ENCODE measurements at regions not wholly inside any gene's neighbourhood (a gene's known extent, or its start where the extent isn't known, plus 50 kb on each side); places are given as distances from the start of the nearest gene placed in this dataset.

DNA sequence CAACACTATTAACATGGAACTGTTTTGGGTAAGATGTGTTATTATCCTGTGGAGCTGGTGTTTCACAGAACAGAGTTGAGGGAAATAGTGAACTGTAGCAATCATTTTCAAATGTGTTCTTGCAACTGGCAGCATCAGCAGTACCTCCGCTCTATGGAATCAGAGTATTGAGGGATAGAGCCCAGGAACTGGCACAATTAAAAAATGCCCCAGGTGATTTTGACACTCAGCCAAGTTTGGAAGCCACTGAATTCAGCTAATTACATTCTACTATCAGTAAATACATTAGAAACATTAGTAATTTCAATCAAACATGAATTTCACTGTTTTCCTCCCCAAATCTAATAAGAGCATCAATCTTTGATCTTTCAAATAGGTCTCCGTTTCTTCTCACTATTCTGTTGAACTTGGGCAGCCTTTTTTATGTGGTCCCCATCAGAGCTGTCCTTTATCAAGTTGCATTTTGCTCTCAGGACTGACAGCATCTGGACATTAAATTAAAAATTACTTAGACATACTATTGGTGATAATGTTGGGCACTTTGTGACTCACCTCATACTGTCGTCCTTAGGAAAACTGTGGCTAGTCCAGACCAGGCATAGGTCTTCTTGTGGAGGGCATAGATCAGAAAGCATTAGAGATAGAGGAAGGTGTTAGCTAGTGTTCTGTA is 251.5 kb downstream of the DHX35 start:
- no peak for DNase-seq (ENCODE audit: low read depth)

- DNase-seq (ENCODE audit: low read depth): no peak
Measured at GRCh38 chr20:39211060-39211748, 249.1 kb downstream of the DHX35 start.

- DNase-seq (ENCODE audit: low read depth): no peak
Measured at GRCh38 chr20:39210341-39211036, 248.3 kb downstream of the DHX35 start.

- no peak for DNase-seq (ENCODE audit: low read depth)
Measured at GRCh38 chr20:39206899-39207564, 244.9 kb downstream of the DHX35 start.

- no peak for DNase-seq (ENCODE audit: low read depth)
Measured at GRCh38 chr20:39195582-39196021, 233.5 kb downstream of the DHX35 start.

DNA sequence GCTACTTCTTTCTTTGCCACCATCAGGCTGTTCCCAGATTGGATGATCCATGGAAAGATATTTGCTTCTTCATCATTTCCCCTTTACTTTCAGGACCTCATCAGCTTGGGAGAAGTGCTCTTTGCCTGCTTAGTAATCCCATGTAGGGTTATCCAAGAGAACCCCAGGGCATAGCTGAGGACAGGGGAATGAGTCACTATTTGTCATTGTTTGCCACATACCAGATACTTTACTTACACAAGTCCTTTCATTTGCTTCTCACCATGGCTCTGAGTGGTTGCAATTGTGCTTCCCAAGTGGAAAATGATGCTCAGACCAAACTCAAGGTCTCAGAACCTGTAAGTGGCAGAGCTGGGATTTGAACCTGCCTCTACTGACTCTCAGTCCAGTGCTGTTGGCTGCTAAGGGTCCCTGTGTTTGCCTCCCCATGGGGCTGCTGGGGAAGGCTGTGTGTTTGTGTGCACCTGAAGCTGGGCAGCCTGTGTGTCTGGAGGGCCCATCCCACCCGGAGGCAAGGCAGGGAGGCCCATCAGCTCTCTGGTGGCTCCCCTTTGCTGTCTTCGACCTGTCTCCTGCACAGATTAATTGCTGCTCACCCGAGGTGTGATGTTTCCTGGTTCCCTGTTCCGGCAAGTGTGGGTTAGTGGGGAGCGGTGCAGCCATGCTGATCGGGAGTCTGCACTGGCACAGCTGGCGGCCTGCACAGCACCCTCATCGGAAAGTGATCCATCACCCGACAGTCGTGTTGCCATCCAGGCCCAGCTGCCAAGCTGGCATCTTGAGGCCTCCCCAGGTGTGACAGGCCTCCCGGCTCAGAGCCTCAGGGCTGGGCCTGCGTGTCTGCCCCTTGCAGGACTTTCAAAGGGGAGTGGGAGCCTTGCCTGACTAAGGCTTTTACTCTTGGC is 228.8 kb downstream of the DHX35 start:
- DNase-seq (ENCODE audit: low read depth): no peak

DNA sequence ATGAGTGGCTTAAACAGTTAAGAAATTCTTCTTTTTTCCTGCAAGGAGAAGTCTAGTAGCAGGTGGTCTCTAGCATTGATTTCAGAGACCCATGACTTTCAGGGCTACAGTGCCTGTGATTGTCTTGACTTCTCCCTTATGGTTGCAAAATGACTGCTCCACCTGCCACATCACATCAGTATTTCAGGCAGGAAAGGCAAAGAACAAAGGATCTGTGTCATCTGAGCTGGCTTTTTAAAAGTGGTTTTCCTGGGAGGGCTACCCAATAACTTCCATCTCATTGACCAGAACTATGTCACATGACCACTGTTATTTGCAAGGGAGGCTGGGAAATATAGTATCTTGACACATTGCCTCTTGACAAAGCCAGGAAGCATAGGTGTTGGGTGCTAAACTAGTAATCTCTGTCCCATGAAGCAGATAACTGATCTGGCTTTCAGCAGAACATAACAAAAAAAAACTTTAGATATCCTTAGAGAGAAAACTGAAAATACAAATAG is 226.2 kb downstream of the DHX35 start:
- DNase-seq (ENCODE audit: low read depth): no peak

DNA sequence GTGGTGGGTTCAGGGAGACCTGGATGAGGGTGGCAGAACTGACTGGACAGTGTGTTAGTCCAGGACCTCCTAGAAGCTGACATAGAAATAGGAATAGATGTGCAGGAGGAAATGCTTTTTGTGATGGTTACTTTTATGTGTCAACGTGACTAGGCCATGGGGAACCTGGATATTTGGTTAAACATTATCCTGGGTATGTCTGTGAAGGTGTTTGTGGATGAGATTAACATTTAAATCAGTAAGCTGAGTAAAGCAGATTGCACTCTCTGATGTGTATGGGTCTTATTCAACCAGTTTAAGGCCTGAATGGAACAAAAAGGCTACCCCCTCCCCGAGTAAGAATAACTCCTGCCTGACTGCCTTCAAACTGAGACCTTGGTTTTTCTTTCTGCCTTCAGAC is 219.3 kb downstream of the DHX35 start:
- DNase-seq (ENCODE audit: low read depth): no peak

DNA sequence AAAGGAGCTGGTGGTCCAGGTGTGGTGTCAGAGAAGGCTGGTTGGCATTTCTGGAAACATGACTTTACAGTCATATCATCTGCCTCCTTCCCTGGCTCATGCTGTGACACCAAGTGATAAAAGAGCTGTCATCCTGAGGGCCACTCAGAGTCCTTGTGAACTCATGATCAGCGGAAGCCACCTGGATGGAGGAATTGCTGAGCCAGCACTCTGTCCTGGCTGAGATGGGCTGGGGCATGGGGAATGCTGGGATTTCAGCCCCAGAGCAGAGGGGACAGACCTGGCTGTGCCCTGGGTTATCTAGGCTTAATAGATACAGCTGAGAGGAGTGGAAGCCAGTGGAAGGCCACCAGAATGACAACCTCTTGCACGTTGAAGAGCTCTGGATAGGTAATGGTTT is 214.3 kb downstream of the DHX35 start:
- DNase-seq (ENCODE audit: low read depth): no peak

- no peak for DNase-seq (ENCODE audit: low read depth)
Measured at GRCh38 chr20:39170896-39171463, 208.8 kb downstream of the DHX35 start.

DNA sequence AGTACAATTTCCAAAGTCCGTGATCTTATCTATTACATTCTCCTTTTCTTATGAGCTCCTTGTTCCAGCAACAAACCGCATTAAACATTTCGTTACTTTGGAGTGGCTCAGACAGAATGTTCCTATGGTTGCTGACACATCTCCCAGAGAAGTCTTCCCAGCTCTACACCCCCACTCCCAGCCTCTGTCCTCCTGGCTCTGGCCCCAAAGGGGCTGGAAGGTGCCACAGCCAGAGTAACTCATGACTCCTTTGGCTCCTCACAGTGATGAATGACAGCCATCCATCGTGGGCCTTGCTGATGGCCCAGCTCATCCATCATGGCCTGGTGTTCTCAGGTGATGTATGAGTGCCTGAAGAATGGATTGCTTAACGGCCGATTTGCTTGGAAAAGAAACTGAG is 203.0 kb downstream of the DHX35 start:
- no peak for DNase-seq (ENCODE audit: low read depth)

DNA sequence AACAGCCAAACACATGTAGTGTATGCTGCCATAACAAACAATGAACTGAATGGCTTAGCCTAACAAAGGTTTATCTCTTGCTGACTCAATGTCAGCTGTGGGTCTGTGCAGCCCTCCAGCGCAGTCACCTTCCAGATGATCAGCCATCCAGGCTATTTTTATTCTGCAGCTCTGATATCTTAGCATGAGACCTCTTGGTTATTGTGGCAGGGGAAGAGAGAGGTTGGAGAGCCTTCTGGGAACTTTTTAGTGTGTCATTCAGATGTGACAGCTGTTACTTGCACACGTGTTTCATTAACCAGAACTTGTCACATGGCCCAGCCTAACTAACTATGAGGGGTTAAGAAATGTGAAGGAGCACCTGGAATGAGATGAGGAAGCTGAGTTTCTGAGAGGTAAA is 202.5 kb downstream of the DHX35 start:
- DNase-seq (ENCODE audit: low read depth): no peak

GRCh38 chr20:39163993-39164392 is 201.8 kb downstream of the DHX35 start:
- no peak for DNase-seq (ENCODE audit: low read depth)

DNA sequence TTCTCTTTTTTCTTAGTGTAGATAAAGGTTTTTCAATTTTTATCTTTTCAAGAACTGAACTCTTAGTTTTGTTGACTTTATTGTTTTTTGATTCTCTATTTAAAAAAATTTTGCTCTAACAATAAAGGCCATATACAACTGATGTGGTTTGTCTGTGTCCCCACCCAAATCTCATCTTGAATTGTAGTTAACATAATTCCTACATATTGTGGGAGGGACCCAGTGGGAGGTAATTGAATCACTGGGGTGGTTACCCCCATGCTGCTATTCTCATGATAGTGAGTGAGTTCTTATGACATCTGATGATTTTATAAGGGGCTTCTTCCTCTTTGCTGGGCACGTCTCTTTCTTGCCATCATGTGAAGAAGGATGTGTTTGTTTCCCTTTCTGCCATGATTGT is 199.8 kb downstream of the DHX35 start:
- no peak for DNase-seq (ENCODE audit: low read depth)

- no peak for DNase-seq (ENCODE audit: low read depth)
Measured at GRCh38 chr20:39155971-39156370, 193.8 kb downstream of the DHX35 start.

DNA sequence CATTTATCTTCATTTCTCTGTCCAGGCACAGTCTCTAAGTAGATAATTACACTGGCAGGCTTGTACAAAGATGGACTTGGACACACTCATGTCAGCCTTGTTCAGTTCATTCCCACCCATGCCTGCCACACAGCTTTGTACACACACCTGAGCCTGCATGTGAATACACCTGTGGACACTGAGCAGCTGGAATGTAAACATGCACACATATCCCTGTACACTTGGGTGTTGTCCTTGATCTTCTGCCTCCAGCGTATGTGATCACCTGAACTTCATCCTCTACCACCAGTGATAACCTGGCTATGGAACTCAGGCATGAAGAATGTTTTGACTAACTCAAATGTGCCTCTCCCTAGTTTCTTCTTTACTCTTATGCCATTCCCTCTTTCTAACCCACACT is 190.6 kb downstream of the DHX35 start:
- DNase-seq (ENCODE audit: low read depth): no peak

- DNase-seq (ENCODE audit: low read depth): no peak
Measured at GRCh38 chr20:39152126-39152525, 190.0 kb downstream of the DHX35 start.

DNA sequence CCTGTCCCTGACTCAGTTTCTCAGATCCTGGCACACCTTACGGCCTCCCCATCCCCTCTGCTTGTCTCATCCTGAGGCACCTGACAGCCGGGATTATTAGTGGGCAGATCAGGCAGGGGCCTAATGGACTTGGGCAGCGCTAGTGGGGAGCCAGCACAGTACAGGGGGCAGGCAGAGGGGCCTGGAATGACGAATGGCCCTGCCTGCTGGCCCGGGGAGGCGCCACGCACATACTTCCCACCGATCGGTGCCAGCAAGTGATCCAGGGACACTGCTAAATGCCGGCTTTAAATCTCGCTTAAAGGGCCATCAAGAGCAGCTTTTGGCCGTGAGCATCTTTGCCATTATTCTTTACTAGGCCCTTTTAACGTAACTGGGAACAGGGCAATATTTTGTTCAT is 188.4 kb downstream of the DHX35 start:
- DNase-seq (ENCODE audit: low read depth): no peak

GRCh38 chr20:39146394-39146793 is 184.2 kb downstream of the DHX35 start:
- no peak for DNase-seq (ENCODE audit: low read depth)

DNA sequence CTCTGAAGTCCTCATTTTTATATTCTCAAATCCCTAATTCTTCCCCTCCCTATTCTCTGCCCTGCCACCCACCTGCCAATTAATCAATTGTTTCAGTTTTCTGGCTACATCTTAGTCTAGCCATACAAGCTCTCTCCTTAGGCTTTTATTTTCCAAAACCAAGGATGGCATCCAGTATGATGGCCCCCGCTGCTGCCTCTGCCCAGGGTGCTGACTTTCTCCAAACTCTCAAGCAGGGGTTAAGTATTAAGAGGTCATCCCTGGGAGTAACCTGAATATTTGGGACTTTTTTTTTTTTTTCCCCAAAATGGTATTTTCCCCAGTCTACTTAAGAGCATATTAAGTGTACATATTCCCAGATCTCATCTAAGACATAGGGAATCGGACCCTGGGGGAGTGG is 183.8 kb downstream of the DHX35 start:
- DNase-seq (ENCODE audit: low read depth): no peak

GRCh38 chr20:39144757-39145156 is 182.6 kb downstream of the DHX35 start:
- DNase-seq (ENCODE audit: low read depth): no peak
